IMR-90 (cell line): ENCODE measurements at regions not wholly inside any gene's neighbourhood (a gene's known extent, or its start where the extent isn't known, plus 50 kb on each side); places are given as distances from the start of the nearest gene placed in this dataset.
"Not testable (repeated sequence)": the region's sequence is repeated elsewhere in the genome, so short reads cannot be mapped to it uniquely, and the experiment has no call there.

ENCODE experiments used
- CEBPB ChIP-seq: IDR thresholded peaks from 2 replicates; pipeline ENCODE4 v1.6.1; 2012; ENCODE audit warnings: low read depth, low read length, improper control_type of control experiment
- MAFK ChIP-seq: IDR thresholded peaks from 2 replicates; pipeline ENCODE4 v1.6.1; 2012; ENCODE audit warnings: low read depth, low read length, improper control_type of control experiment
- POLR2A ChIP-seq: IDR thresholded peaks from 2 replicates; pipeline ENCODE4 v1.6.1; 2012; ENCODE audit warnings: mild to moderate bottlenecking, low read depth, low read length
- RAD21 ChIP-seq: IDR thresholded peaks from 2 replicates; pipeline ENCODE4 v1.6.1; 2012; ENCODE audit warnings: low read length, improper control_type of control experiment
- SMC3 ChIP-seq: fragments of 150-350 bp; IDR thresholded peaks from 2 replicates; pipeline ENCODE4 v1.6.1; 2016; ENCODE audit warnings: low read depth, mild to moderate bottlenecking, antibody characterized with exemption, low read length, moderate library complexity
- TF ChIP-seq, protein P1 (sequence below): conservative IDR thresholded peaks from 2 replicates; pipeline ENCODE4 v1.5.1; 2012; ENCODE audit warnings: mild to moderate bottlenecking, low read depth, low read length, improper control_type of control experiment

DNA sequence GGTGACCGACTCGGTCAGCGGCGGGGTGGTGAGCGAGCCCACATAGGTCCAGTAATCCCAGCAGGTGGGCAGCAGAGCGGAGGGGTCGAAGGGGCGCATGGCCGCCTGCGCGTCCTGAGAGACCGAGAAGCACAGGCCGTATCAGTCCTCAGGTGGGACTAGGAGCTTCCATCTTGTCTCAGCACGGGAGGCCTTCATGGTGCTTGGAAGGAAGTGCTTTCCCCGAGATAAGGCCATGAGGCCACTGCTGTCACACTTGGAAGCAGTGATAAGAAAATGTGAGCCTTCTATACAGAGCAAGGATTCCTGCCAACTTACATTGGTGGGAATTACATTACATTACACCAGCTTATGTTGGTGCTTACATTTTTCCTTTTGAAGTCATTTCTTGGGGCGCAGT is 62.6 kb upstream of the METTL9 start:
- not testable (repeated sequence) for TF ChIP-seq MAFK, SMC3, CEBPB, POLR2A, RAD21
- TF ChIP-seq, protein P1, sequence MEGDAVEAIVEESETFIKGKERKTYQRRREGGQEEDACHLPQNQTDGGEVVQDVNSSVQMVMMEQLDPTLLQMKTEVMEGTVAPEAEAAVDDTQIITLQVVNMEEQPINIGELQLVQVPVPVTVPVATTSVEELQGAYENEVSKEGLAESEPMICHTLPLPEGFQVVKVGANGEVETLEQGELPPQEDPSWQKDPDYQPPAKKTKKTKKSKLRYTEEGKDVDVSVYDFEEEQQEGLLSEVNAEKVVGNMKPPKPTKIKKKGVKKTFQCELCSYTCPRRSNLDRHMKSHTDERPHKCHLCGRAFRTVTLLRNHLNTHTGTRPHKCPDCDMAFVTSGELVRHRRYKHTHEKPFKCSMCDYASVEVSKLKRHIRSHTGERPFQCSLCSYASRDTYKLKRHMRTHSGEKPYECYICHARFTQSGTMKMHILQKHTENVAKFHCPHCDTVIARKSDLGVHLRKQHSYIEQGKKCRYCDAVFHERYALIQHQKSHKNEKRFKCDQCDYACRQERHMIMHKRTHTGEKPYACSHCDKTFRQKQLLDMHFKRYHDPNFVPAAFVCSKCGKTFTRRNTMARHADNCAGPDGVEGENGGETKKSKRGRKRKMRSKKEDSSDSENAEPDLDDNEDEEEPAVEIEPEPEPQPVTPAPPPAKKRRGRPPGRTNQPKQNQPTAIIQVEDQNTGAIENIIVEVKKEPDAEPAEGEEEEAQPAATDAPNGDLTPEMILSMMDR, result not testable (repeated sequence)
